Upper lobe of right lung (tissue), 1 donor: ENCODE measurements at regions not wholly inside any gene's neighbourhood (a gene's known extent, or its start where the extent isn't known, plus 50 kb on each side); places are given as distances from the start of the nearest gene placed in this dataset.

Experiments
- ATAC-seq: fragments of 200-7000 bp; cut with Tn5 transposase; one replicate; pipeline ENCODE4 v1.9.1; 2020; ENCODE audit warnings: mild to moderate bottlenecking, moderate library complexity
- DNase-seq: peaks from one replicate; pipeline ENCODE4 v3.0.0-alpha.2; 2020
- H3K27ac ChIP-seq: fragments of 200-600 bp; one replicate; pipeline ENCODE4 v1.8.0; 2022
- H3K27me3 ChIP-seq: fragments of 200-600 bp; one replicate; pipeline ENCODE4 v1.8.0; 2022; ENCODE audit warnings: mild to moderate bottlenecking
- H3K36me3 ChIP-seq: fragments of 200-600 bp; one replicate; pipeline ENCODE4 v1.8.0; 2022
- H3K4me1 ChIP-seq: fragments of 200-600 bp; one replicate; pipeline ENCODE4 v1.8.0; 2022
- H3K4me3 ChIP-seq: fragments of 200-600 bp; one replicate; pipeline ENCODE4 v1.8.0; 2022; ENCODE audit warnings: mild to moderate bottlenecking
- H3K9me3 ChIP-seq: fragments of 200-600 bp; one replicate; pipeline ENCODE4 v1.8.0; 2022
- CTCF ChIP-seq: fragments of 200-600 bp; IDR thresholded peaks from one replicate; pipeline ENCODE4 v1.8.0; 2022; ENCODE audit warnings: antibody characterized with exemption
- intact Hi-C: fragments of 100-400 bp; cut with DNase I; formaldehyde crosslinking; loops from one replicate; pipeline ENCODE4 v1.11.0; 2022
- donor health status: DM: no; HTN: yes; CAD: no; lungs with severe emphysema.

GRCh38 chr17:70881093-70881492, 711.8 kb downstream of the KCNJ2 start:
- no peak overlapping the region for H3K27ac ChIP-seq
- no peaks in the 10 kb centered on the region for H3K27me3 ChIP-seq
- TF ChIP-seq CTCF, result no peak
- DNase-seq, result no peak
- H3K4me1 ChIP-seq, result no peaks in the 10 kb centered on the region
- intact Hi-C loops, result no loop called here
- no peak overlapping the region for H3K4me3 ChIP-seq
- H3K36me3 ChIP-seq, result no peaks in the 10 kb centered on the region
- H3K9me3 ChIP-seq, result no peaks in the 10 kb centered on the region
- no peak for ATAC-seq

GRCh38 chr17:70882504-70882903, 713.2 kb downstream of the KCNJ2 start:
- Histone ChIP-seq H3K27ac (no peak overlapping the region), H3K4me3 (no peak overlapping the region), H3K27me3 (no peaks in the 10 kb centered on the region), H3K4me1 (no peaks in the 10 kb centered on the region), H3K36me3 (no peaks in the 10 kb centered on the region), H3K9me3 (no peaks in the 10 kb centered on the region)
- ATAC-seq (no peak), DNase-seq (no peak)
- no peak for TF ChIP-seq CTCF
- intact Hi-C loops, result no loop called here

DNA sequence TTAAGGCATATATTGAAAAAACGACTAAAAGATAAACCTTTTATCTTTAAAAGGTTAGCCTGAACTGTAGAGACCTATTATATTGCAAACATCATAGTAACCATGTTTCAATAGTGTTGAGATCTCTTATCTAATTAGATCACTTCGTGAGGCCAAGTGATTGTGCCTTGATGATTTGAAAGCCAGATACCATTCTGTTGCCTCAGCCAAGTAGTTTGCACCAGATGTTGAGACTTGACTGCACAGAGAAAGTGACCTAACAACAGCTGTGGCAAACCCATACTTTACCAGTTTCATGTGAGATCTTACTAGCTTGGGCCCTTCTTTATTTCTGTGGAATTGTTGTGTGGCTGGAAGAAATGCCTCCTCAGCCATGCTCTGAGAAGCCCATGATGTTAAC, 717.3 kb downstream of the KCNJ2 start:
- H3K4me3 ChIP-seq, result no peak overlapping the region
- TF ChIP-seq CTCF, result no peak

GRCh38 chr17:70888324-70888723, 719.0 kb downstream of the KCNJ2 start:
- Histone ChIP-seq H3K9me3 (no peaks in the 10 kb centered on the region), H3K4me1 (no peaks in the 10 kb centered on the region), H3K36me3 (no peaks in the 10 kb centered on the region), H3K27me3 (no peaks in the 10 kb centered on the region), H3K4me3 (no peak overlapping the region), H3K27ac (no peak overlapping the region)
- DNase-seq (no peak), ATAC-seq (no peak)
- intact Hi-C loops, result no loop called here
- TF ChIP-seq CTCF, result no peak

More for the DNA sequence above, 717.3 kb downstream of the KCNJ2 start:
- H3K4me1 ChIP-seq, result no peaks in the 10 kb centered on the region
- H3K36me3 ChIP-seq, result no peaks in the 10 kb centered on the region
- no peak for DNase-seq
- ATAC-seq, result no peak
- H3K27ac ChIP-seq, result no peak overlapping the region
- H3K27me3 ChIP-seq, result no peaks in the 10 kb centered on the region
- H3K9me3 ChIP-seq, result no peaks in the 10 kb centered on the region
- intact Hi-C loops, result no loop called here

GRCh38 chr17:70891306-70891705, 722.0 kb downstream of the KCNJ2 start:
- Histone ChIP-seq H3K27me3 (no peaks in the 10 kb centered on the region), H3K9me3 (no peaks in the 10 kb centered on the region), H3K36me3 (no peaks in the 10 kb centered on the region), H3K4me1 (no peaks in the 10 kb centered on the region), H3K27ac (no peak overlapping the region), H3K4me3 (no peak overlapping the region)
- ATAC-seq (no peak), DNase-seq (no peak)
- intact Hi-C loops, result no loop called here
- no peak for TF ChIP-seq CTCF

GRCh38 chr17:70892527-70892926, 723.2 kb downstream of the KCNJ2 start:
- H3K4me1 ChIP-seq, result no peaks in the 10 kb centered on the region
- H3K4me3 ChIP-seq, result no peak overlapping the region
- no peak for ATAC-seq
- no peak for DNase-seq
- intact Hi-C loops, result no loop called here
- H3K27ac ChIP-seq, result no peak overlapping the region
- H3K9me3 ChIP-seq, result no peaks in the 10 kb centered on the region
- no peaks in the 10 kb centered on the region for H3K36me3 ChIP-seq
- no peaks in the 10 kb centered on the region for H3K27me3 ChIP-seq
- TF ChIP-seq CTCF, result no peak
